Adrenal gland (tissue), 5 donors: ENCODE measurements at regions not wholly inside any gene's neighbourhood (a gene's known extent, or its start where the extent isn't known, plus 50 kb on each side); places are given as distances from the start of the nearest gene placed in this dataset.

Experiments
- CTCF ChIP-seq, 6 experiments: fragments of 450-650 bp in 4 of 6; fragments of 200-600 bp in 2 of 6; sonication (generic) in 1 of 6; IDR thresholded peaks; 1 replicate in 5 of 6; 2 replicates in 1 of 6; pipeline versions ENCODE4 v1.5.1 to v1.8.0; 2016 to 2021; ENCODE audit warnings: antibody characterized with exemption in 6 of 6, mild to moderate bottlenecking in 2 of 6, moderate library complexity in 1 of 6
- POLR2A ChIP-seq, 2 donors: fragments of 450-650 bp; IDR thresholded peaks; one replicate each; pipeline ENCODE4 v1.6.1; 2017; ENCODE audit warnings: antibody characterized with exemption in 2 of 2, mild to moderate bottlenecking in 2 of 2, moderate library complexity in 1 of 2
- donor health status: DM: no; HTN: no; CAD: no.

- TF ChIP-seq CTCF (IDR thresholded peaks at IDR 0.05) = no peak
- no peak for TF ChIP-seq POLR2A (IDR thresholded peaks at IDR 0.05)
Observed at GRCh38 chr9:115522912-115523311, 405.0 kb upstream of the TNC start.
